ENCODE measurements at regions not wholly inside any gene's neighbourhood (a gene's known extent, or its start where the extent isn't known, plus 50 kb on each side); places are given as distances from the start of the nearest gene placed in this dataset.
"Not testable (repeated sequence)": the region's sequence is repeated elsewhere in the genome, so short reads cannot be mapped to it uniquely, and the experiment has no call there.

- no peak for DNase-seq
Measured at GRCh38 chr7:66539902-66540375, 88.7 kb upstream of the KCTD7 start.

GRCh38 chr7:66542049-66542448 is 86.6 kb upstream of the KCTD7 start:
- no peak for DNase-seq

- no peak for DNase-seq
Measured at GRCh38 chr7:66542528-66543269, 86.0 kb upstream of the KCTD7 start.

GRCh38 chr7:66549466-66549865 is 79.2 kb upstream of the KCTD7 start:
- no peak for DNase-seq

GRCh38 chr7:66553001-66553400 is 75.7 kb upstream of the KCTD7 start:
- no peak for DNase-seq

- not testable (repeated sequence) for DNase-seq
Measured at GRCh38 chr7:66553675-66554074, 75.0 kb upstream of the KCTD7 start.

- DNase-seq = not testable (repeated sequence)
Measured at GRCh38 chr7:66554291-66554690, 74.4 kb upstream of the KCTD7 start.

- DNase-seq = not testable (repeated sequence)
Measured at GRCh38 chr7:66554842-66555430, 73.7 kb upstream of the KCTD7 start.

- no peak for DNase-seq
Measured at GRCh38 chr7:66556177-66556548, 72.5 kb upstream of the KCTD7 start.

GRCh38 chr7:66556549-66557213 is 72.0 kb upstream of the KCTD7 start:
- DNase-seq = no peak

- DNase-seq = peak in 12 of 14 donors; percentile 8 to 73 (median 30)
Measured at GRCh38 chr7:66557214-66558200, 71.2 kb upstream of the KCTD7 start.

GRCh38 chr7:66558201-66558641 is 70.5 kb upstream of the KCTD7 start:
- DNase-seq = peak in 1 of 14 donors; percentile 12

GRCh38 chr7:66558660-66559465 is 69.8 kb upstream of the KCTD7 start:
- peak in 9 of 14 donors; percentile 9 to 60 (median 21) for DNase-seq

- no peak for DNase-seq
Measured at GRCh38 chr7:66564045-66564444, 64.6 kb upstream of the KCTD7 start.

GRCh38 chr7:66570179-66570578 is 58.5 kb upstream of the KCTD7 start:
- not testable (repeated sequence) for DNase-seq

- DNase-seq = no peak
Measured at GRCh38 chr7:66571568-66571967, 57.1 kb upstream of the KCTD7 start.

- DNase-seq = not testable (repeated sequence)
Measured at GRCh38 chr7:66573782-66574495, 54.7 kb upstream of the KCTD7 start.

GRCh38 chr7:66574768-66575167 is 53.9 kb upstream of the KCTD7 start:
- not testable (repeated sequence) for DNase-seq

GRCh38 chr7:66575398-66575797 is 53.3 kb upstream of the KCTD7 start:
- DNase-seq = no peak

- peak in 1 of 14 donors; percentile 4 for DNase-seq
Measured at GRCh38 chr7:66576646-66577045, 52.0 kb upstream of the KCTD7 start.

Measured in C1 segment of cervical spinal cord (tissue), 14 donors.